Cardiac muscle cell (in vitro differentiated cells and primary cell): ENCODE measurements at regions not wholly inside any gene's neighbourhood (a gene's known extent, or its start where the extent isn't known, plus 50 kb on each side); places are given as distances from the start of the nearest gene placed in this dataset.

Experiments
- DNase-seq, 2 donors: peaks; one replicate each; pipeline versions ENCODE4 v3.0.0 to v3.0.0-alpha.2; 2010 to 2017; ENCODE audit warnings: low read depth in 1 of 2, low spot score in 1 of 2
- H3K27ac ChIP-seq: fragments of 200-600 bp; sonication (generic); 2 replicates; pipeline ENCODE4 v1.5.1; 2016
- H3K27me3 ChIP-seq: fragments of 200-600 bp; sonication (generic); 2 replicates; pipeline ENCODE4 v1.6.0; 2016; ENCODE audit warnings: control low read depth
- H3K36me3 ChIP-seq: fragments of 200-600 bp; sonication (generic); 2 replicates; pipeline ENCODE4 v1.5.1; 2016; ENCODE audit warnings: control low read depth
- H3K4me1 ChIP-seq: fragments of 200-600 bp; sonication (generic); 2 replicates; pipeline ENCODE4 v1.8.1; 2017; ENCODE audit warnings: low read depth, mild to moderate bottlenecking, mixed run types
- H3K4me3 ChIP-seq: fragments of 200-600 bp; sonication (generic); 2 replicates; pipeline ENCODE4 v1.5.1; 2016; ENCODE audit warnings: mild to moderate bottlenecking
- H3K9me3 ChIP-seq: fragments of 200-600 bp; sonication (generic); 2 replicates; pipeline ENCODE4 v1.5.1; 2017; ENCODE audit warnings: low read depth, mild to moderate bottlenecking, control low read depth
- TF ChIP-seq, protein P1 (sequence below): IDR thresholded peaks from 2 replicates; pipeline ENCODE4 v1.5.1; 2012; ENCODE audit warnings: low read depth, mild to moderate bottlenecking, low read length

GRCh38 chr1:14375226-14375625, 223.3 kb upstream of the KAZN start:
- Histone ChIP-seq H3K9me3 (no peaks in the 10 kb centered on the region), H3K27me3 (no peaks in the 10 kb centered on the region), H3K27ac (no peak overlapping the region), H3K4me3 (no peak overlapping the region), H3K4me1 (no peaks in the 10 kb centered on the region), H3K36me3 (no peaks in the 10 kb centered on the region)
- no peak for DNase-seq
- TF ChIP-seq, protein P1, sequence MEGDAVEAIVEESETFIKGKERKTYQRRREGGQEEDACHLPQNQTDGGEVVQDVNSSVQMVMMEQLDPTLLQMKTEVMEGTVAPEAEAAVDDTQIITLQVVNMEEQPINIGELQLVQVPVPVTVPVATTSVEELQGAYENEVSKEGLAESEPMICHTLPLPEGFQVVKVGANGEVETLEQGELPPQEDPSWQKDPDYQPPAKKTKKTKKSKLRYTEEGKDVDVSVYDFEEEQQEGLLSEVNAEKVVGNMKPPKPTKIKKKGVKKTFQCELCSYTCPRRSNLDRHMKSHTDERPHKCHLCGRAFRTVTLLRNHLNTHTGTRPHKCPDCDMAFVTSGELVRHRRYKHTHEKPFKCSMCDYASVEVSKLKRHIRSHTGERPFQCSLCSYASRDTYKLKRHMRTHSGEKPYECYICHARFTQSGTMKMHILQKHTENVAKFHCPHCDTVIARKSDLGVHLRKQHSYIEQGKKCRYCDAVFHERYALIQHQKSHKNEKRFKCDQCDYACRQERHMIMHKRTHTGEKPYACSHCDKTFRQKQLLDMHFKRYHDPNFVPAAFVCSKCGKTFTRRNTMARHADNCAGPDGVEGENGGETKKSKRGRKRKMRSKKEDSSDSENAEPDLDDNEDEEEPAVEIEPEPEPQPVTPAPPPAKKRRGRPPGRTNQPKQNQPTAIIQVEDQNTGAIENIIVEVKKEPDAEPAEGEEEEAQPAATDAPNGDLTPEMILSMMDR = no peak

DNA sequence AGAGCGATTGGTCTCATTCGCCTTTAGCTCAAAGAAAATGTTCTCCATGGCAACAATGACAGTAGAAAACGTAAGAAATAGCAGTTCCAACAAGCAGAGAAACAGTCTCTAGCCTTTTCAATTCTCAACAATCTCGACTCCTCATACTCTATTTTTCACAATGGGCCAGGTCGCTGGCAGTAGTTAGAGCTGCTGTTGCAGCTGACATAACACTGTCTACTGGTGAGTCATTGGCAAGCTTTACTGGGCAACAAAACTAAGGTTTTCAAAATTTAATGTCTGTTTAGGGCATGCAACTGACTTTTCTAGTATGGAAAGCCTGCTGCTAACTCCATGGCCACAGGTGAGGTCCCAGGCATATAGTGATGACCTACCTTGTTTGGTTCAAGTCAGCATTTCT, 221.1 kb upstream of the KAZN start:
- no peak overlapping the region for H3K4me3 ChIP-seq
- no peaks in the 10 kb centered on the region for H3K36me3 ChIP-seq
- H3K27ac ChIP-seq = no peak overlapping the region
- no peaks in the 10 kb centered on the region for H3K9me3 ChIP-seq
- DNase-seq = no peak
- TF ChIP-seq, protein P1 = no peak
- H3K4me1 ChIP-seq = no peaks in the 10 kb centered on the region
- no peaks in the 10 kb centered on the region for H3K27me3 ChIP-seq

- Histone ChIP-seq H3K4me1 (no peaks in the 10 kb centered on the region), H3K9me3 (no peaks in the 10 kb centered on the region), H3K36me3 (no peaks in the 10 kb centered on the region), H3K27ac (no peak overlapping the region), H3K27me3 (no peaks in the 10 kb centered on the region), H3K4me3 (no peak overlapping the region)
- no peak for DNase-seq
- TF ChIP-seq, protein P1 = no peak
Measured at GRCh38 chr1:14380408-14380807, 218.1 kb upstream of the KAZN start.

- no peak overlapping the region for H3K4me3 ChIP-seq
- H3K4me1 ChIP-seq = no peaks in the 10 kb centered on the region
- TF ChIP-seq, protein P1 = no peak
- H3K9me3 ChIP-seq = no peaks in the 10 kb centered on the region
- H3K36me3 ChIP-seq = no peaks in the 10 kb centered on the region
- H3K27ac ChIP-seq = no peak overlapping the region
- peak; percentile 7 to 10 for DNase-seq
- H3K27me3 ChIP-seq = no peaks in the 10 kb centered on the region
Measured at GRCh38 chr1:14390816-14391215, 207.7 kb upstream of the KAZN start.

- TF ChIP-seq, protein P1 = no peak
- H3K27ac ChIP-seq = no peak overlapping the region
- no peaks in the 10 kb centered on the region for H3K9me3 ChIP-seq
- no peaks in the 10 kb centered on the region for H3K27me3 ChIP-seq
- no peak for DNase-seq
- no peaks in the 10 kb centered on the region for H3K4me1 ChIP-seq
- H3K36me3 ChIP-seq = no peaks in the 10 kb centered on the region
- no peak overlapping the region for H3K4me3 ChIP-seq
Measured at GRCh38 chr1:14392161-14392858, 206.2 kb upstream of the KAZN start.
